Activated naive CD4-positive, alpha-beta T cell treated with anti-CD3 and anti-CD28 coated beads, Interleukin-2, amount 50 U/mL, for 72 hours (primary cell): ENCODE measurements at regions not wholly inside any gene's neighbourhood (a gene's known extent, or its start where the extent isn't known, plus 50 kb on each side); places are given as distances from the start of the nearest gene placed in this dataset.

Experiments
- ATAC-seq, 2 donors: fragments of 150-1000 bp; cut with Tn5 transposase; 2 replicates each; pipeline ENCODE4 v1.10.0; 2021; ENCODE audit warnings: mild to moderate bottlenecking in 2 of 2, moderate library complexity in 2 of 2
- DNase-seq, 2 donors: peaks; one replicate each; pipeline ENCODE4 v3.0.0; 2021 to 2022; ENCODE audit warnings: low spot score in 2 of 2
- H3K27ac Mint-ChIP-seq, 2 donors: one replicate each; pipeline ENCODE4 v1.8.0; 2022; ENCODE audit warnings: mild to moderate bottlenecking in 2 of 2, mixed read lengths in 2 of 2
- H3K36me3 Mint-ChIP-seq, 2 donors: one replicate each; pipeline ENCODE4 v1.8.0; 2022; ENCODE audit warnings: mixed read lengths in 2 of 2
- H3K9me3 Mint-ChIP-seq, 2 donors: one replicate each; pipeline ENCODE4 v1.8.0; 2022; ENCODE audit warnings: mixed read lengths in 2 of 2

DNA sequence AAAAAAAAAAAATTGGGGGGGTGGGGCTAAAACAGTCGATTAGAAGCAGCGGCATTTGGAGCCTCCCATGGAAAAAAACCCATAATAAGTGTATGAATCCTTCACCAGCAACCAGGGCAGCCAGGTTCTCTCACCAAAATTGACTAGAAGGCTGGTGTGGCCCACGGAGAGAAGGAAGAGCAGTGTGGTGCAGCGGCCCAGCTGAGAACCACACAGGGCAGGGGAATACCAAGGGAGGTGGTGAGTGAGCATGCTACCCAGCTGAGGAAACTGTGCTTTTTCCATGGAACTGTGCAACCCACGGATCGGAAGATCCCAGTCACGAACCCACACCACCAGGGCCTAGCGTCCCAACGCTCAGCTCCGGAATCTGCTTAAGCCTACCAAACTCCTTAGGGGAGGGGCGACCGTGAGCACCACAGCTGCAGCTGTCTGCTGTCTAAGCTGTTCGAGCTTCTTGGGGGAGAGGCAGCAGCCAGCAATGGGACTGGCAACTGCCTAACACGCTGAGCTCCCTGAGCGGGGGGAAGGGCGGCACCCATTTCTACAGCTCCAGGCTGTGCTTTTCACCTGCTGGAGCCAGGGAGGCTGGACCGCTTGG, 1037.2 kb upstream of the ACVR2A start:
- Mint-ChIP-seq H3K9me3 (peaks cover 19 to 24% of the 10 kb centered on the region in 2 donors), H3K27ac (no peak overlapping the region), H3K36me3 (peaks cover 0 to 6% of the 10 kb centered on the region in 2 donors)
- ATAC-seq: no peak
- DNase-seq: no peak

DNA sequence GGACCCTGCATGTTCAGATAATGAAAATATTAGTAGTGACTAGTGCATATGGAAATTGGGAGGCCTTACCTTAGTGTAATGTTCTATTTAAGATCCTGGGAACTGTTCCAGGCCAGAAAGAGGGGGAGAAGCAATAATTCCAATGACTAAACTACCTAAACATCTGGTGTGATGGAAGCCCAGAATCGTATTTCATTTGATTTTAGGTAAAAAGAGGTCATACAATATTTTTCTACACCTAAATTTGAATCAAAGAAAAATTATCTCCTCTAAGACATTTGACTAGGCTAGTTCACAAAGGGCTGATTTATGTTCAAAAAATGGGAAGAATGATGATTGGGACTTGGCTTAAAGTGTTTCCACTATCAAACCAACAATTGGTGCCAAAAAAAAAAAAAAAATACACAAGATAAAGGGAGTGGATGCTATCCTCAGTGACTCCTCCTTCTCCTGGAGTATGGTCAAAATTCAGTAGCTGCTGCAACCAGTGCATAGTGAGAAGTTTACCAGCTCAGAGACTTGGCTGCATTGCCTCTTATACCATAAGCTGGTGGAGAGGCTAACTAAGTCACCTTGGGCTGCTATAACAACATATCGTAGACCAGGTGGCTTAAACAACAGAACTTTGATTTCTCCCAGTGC, 1038.3 kb upstream of the ACVR2A start:
- peaks cover 13 to 17% of the 10 kb centered on the region in 2 donors for H3K9me3 Mint-ChIP-seq
- DNase-seq (no peak), ATAC-seq (no peak)
- no peak overlapping the region for H3K27ac Mint-ChIP-seq
- peaks cover 0 to 2% of the 10 kb centered on the region in 2 donors for H3K36me3 Mint-ChIP-seq

DNA sequence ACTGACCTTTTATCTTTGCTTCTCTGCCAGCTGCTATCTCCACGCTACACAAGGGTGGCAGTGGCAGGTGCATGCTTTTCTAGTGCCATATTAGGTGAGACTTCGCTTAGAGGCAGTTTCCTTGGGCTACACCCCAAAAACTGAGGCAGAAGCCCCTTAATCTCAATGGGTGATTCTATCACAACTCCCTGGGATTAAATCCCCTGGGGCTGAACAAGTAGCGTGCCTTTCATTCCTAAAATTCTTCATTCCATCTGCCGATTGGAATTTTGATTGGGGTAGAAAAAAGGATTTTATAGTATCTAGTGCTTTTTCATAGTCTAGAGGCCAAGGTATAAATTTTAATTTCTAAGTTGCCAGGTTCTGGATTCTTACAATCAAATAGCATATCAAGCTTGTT, 1040.5 kb upstream of the ACVR2A start:
- Mint-ChIP-seq H3K9me3 (peaks cover 8 to 9% of the 10 kb centered on the region in 2 donors), H3K36me3 (no peaks in the 10 kb centered on the region), H3K27ac (no peak overlapping the region)
- ATAC-seq: no peak
- DNase-seq: no peak

DNA sequence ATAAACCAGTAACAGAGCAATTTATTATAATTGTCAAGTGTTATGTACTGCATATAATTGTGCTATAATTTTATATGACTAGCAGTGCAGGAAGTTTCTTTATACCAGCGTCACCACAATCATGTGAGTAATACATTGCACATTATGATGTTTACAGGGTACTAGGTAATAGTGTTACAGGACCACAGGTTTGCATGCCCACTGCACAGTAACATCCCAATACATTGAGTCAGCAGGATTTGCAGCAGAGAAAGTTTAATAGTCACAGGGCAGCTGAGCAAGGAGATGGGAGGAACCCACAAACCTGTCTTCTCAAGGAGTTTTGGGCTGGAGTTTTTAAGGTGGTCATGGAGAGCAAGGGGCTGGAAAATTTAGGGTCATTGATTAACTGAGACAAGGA, 1042.9 kb upstream of the ACVR2A start:
- Mint-ChIP-seq H3K9me3 (peaks cover 0 to 4% of the 10 kb centered on the region in 2 donors), H3K27ac (no peak overlapping the region), H3K36me3 (no peaks in the 10 kb centered on the region)
- DNase-seq: no peak
- ATAC-seq: no peak

DNA sequence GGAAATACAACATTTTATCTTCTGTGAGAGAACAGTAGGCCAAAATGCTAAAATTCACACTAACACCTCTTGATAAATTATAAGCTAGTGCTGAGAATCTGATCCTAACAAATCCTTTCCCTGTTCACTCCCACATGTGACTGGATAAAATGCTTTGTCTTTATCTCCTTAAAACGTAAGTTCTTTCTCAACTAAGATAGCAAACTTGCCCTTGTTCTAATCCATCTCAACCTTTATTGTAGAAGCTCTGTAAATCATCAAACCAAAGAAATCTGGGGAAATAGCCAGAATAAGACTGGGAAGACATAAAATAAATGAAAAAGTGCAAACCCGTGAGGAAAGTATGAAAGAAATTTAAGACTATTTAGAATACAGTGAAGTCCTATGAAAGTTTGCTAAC, 1058.4 kb upstream of the ACVR2A start:
- DNase-seq (no peak), ATAC-seq (no peak)
- Mint-ChIP-seq H3K27ac (no peak overlapping the region), H3K9me3 (peaks cover 9 to 14% of the 10 kb centered on the region in 2 donors), H3K36me3 (peaks cover 0 to 9% of the 10 kb centered on the region in 2 donors)

DNA sequence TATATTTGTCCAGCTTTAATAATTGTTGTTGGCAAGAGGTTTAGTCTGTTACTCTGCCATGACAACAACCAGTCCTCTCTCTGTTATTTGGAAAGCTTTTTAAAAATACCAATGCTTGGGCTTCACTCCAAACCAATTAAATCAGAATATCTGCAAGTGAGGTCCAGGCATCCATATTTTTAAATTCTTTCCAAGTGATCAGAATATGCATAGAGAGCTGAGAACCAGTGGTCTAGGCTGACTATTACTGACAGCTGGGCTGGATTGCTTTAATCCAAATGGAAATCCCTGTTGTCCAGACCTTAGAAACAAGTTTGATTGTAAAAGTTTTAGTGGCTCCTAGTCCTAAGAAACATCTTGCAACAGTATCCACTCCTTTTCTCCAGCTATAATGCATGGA, 1059.7 kb upstream of the ACVR2A start:
- ATAC-seq (no peak), DNase-seq (no peak)
- H3K9me3 Mint-ChIP-seq: peaks cover 10% of the 10 kb centered on the region in 2 donors

DNA sequence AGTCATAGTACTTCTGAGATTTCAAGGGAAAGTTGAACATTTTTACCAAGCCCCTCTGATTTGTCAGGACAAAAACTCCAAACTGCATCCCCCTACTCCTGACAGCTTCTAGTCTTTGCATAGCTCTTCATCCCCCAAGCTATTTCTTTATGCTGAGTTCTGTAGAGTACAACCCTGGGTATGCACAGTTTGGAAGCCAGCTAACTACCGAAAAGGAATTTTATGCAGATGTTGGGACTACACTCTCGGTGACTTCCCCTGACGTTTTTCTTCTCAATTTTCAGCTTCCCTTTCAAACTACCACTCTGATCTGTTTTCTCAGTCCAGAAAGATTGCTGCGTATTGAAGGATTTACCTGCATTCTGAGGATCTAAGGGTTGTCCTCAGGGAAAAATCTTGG, 1060.2 kb upstream of the ACVR2A start:
- H3K27ac Mint-ChIP-seq: no peak overlapping the region
- no peak for ATAC-seq
- H3K9me3 Mint-ChIP-seq: peaks cover 11 to 13% of the 10 kb centered on the region in 2 donors
- peaks cover 0 to 5% of the 10 kb centered on the region in 2 donors for H3K36me3 Mint-ChIP-seq
- DNase-seq: no peak

More for the DNA sequence above, 1059.7 kb upstream of the ACVR2A start:
- Mint-ChIP-seq H3K27ac (no peak overlapping the region), H3K36me3 (peaks cover 0 to 5% of the 10 kb centered on the region in 2 donors)

DNA sequence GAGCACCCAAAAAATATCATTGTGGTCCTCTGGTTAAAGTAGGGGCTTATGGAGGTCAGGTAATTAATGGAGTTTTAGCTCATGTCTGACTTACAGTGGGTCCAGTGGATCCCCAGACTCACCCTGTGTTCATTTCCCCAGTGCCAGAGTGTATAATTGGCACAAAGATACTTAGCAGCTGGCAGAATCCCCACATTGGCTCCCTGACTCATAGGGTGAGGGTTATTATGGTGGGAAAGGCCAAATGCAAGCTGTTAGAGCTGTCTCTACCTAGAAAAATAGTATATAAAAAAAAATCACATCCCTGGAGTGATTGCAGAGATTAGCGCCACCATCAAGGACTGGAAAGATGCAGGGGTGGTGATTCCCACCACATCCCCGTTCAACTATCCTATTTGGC, 1067.6 kb upstream of the ACVR2A start:
- DNase-seq: no peak
- no peak for ATAC-seq
- Mint-ChIP-seq H3K27ac (no peak overlapping the region), H3K9me3 (peaks cover 4 to 12% of the 10 kb centered on the region in 2 donors), H3K36me3 (no peaks in the 10 kb centered on the region)

DNA sequence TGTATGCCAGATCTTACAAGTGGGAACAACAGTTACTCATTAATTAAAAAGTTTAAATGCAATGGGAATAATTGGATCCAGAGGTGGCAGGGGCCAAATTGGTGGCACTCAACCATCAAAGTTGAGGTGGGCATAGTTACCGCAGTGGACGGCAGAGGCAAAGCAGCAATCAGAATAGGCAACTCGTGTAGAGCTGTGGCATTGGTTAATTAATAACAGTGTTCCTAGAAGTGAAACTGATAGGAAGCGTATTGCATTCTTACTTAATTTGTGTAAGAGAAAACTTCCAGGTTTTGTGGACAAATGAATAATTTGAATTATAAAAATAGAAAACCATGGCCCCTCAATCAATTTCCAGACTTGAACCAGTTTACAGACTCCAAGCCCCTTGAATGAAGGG, 1068.2 kb upstream of the ACVR2A start:
- no peak overlapping the region for H3K27ac Mint-ChIP-seq
- H3K36me3 Mint-ChIP-seq: no peaks in the 10 kb centered on the region
- DNase-seq (no peak), ATAC-seq (no peak)
- peaks cover 4 to 12% of the 10 kb centered on the region in 2 donors for H3K9me3 Mint-ChIP-seq

DNA sequence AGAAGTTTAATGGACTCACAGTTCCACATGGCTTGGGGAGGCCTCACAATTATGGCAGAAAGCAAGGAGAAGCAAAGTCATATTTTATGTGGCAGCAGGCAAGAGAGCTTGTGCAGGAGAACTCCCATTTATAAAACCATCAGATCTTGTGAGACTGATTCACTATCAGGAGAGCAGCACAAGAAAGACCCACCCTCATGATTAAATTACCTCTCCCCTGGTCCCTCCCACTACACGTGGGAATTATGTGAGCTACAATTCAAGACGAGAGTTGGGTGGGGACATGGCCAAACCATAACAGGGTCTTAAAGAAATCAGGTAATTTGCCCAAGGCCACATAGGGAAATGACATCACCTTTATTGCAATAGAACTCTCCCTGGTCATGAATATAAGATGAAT, 1073.3 kb upstream of the ACVR2A start:
- ATAC-seq (no peak), DNase-seq (no peak)
- no peak overlapping the region for H3K27ac Mint-ChIP-seq
- no peaks in the 10 kb centered on the region for H3K36me3 Mint-ChIP-seq
- no peaks in the 10 kb centered on the region for H3K9me3 Mint-ChIP-seq

DNA sequence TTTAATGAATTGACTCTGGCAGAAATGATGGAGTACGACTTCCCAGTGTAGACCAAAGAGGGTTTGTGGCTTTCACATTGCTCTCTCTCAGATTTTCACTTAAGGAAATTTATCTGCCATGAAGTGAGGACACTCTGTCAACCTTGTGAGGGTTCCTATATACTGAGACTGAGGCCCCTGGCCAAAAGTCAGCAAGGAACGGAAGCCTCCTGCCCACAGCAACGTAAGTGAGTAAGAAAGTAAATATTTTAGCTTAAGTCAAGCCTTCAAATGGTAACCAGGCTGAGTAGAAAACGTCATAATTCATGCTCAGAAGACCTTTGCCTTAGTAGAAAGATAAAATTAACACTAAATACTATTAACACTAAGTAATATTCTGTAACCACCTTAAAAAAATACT, 1080.5 kb upstream of the ACVR2A start:
- ATAC-seq (no peak), DNase-seq (no peak)
- H3K9me3 Mint-ChIP-seq: peaks cover 0 to 7% of the 10 kb centered on the region in 2 donors
- H3K36me3 Mint-ChIP-seq: no peaks in the 10 kb centered on the region
- H3K27ac Mint-ChIP-seq: no peak overlapping the region

DNA sequence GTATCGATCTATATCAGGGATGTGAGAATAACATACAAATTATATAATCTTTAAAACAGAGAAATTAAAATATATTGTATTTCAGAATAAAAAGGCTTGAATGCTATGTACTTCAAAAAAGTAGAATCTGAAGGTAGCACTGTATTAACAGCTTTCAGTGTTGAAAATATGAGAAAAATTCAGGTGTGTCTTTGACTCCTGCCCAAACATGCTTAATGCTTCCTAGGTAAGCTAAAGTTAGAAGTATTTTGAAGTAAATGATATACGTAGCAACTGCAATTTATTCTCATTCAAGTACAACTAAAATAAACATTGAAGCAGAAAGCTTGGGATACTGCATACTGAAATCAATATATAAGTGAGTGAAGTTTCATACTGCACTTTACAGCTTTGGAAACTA, 1082.0 kb upstream of the ACVR2A start:
- no peak overlapping the region for H3K27ac Mint-ChIP-seq
- H3K9me3 Mint-ChIP-seq: peaks cover 0 to 7% of the 10 kb centered on the region in 2 donors
- no peaks in the 10 kb centered on the region for H3K36me3 Mint-ChIP-seq
- DNase-seq (no peak), ATAC-seq (no peak)

DNA sequence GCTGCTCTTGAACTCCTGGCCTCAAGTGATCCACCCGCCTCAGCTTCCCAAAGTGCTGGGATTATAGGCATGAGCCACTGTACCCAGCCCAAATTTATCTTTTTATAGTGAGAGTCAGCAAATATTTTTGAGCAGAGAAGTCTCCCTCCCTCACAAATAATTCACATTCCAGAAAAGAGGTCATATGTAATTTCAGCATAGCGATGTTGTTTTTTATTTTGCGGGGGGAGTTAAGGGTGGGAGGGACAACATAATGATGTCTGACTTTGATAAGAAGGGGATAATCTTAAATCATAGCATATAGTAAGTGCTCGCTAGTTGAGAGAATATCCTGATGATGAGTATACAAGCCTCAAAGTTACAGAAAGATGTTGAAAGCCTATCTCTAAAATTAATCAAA, 1090.2 kb upstream of the ACVR2A start:
- Mint-ChIP-seq H3K36me3 (no peaks in the 10 kb centered on the region), H3K27ac (no peak overlapping the region), H3K9me3 (peaks cover 5 to 9% of the 10 kb centered on the region in 2 donors)
- DNase-seq: no peak
- no peak for ATAC-seq

DNA sequence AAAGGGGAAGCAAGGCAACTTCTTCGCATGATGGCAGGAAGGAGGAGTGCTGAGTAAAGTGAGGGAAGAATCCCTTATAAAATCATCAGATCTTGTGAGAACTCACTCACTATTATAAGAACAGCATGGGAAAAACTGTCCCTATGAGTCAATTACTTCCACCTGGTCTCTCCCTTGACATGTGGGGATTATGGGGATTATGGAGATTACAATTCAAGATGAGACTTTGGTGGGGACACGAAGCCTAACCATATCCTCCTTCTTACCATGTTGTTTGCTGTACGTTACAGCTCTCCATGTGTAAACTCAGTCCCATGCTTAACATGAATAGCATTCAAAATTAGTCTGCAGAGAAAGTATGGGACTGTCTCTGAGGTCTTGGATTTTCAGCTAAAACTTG, 1096.8 kb upstream of the ACVR2A start:
- Mint-ChIP-seq H3K36me3 (no peaks in the 10 kb centered on the region), H3K9me3 (peaks cover 0 to 9% of the 10 kb centered on the region in 2 donors)
- DNase-seq: no peak

DNA sequence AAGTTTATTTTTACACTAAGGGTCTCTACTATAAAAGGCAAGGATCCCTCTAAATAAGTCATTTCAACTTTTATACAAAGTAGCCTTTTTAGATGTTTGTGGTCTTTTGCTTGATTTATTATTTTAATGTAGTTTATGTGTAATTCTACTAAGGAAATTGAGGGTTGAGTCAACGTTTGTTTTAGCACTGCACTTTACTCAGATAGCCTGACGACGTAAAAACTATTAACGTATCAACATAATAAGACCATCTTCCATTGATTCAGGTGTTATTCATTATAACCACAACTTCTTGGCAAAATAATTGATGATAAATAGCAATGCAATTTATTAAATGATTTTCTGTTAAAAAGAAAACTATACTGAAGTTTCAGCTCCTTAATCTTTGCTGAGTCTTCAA, 1103.6 kb upstream of the ACVR2A start:
- no peak for DNase-seq
- Mint-ChIP-seq H3K9me3 (no peaks in the 10 kb centered on the region), H3K27ac (no peak overlapping the region), H3K36me3 (no peaks in the 10 kb centered on the region)
- no peak for ATAC-seq

More for the DNA sequence above, 1096.8 kb upstream of the ACVR2A start:
- ATAC-seq: no peak
- no peak overlapping the region for H3K27ac Mint-ChIP-seq

DNA sequence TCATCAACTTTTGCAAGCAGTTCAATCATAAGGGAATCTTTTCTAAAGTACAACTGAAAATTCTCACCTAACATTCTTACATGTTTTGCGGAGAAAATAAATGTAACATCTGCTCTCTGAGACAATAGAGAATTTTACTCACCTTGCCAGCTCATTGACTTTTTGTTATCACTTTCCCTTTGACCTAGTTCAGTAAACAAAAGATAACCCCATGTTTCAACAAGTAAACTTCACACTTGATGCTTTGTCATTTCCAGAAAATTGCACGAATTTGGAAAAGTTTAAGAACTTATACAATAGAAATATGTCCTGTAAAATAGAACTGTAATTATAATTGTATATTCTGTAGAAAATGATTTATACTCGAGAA, 1110.0 kb upstream of the ACVR2A start:
- no peaks in the 10 kb centered on the region for H3K9me3 Mint-ChIP-seq
- no peak overlapping the region for H3K27ac Mint-ChIP-seq
- DNase-seq (no peak), ATAC-seq (no peak)
- no peaks in the 10 kb centered on the region for H3K36me3 Mint-ChIP-seq

DNA sequence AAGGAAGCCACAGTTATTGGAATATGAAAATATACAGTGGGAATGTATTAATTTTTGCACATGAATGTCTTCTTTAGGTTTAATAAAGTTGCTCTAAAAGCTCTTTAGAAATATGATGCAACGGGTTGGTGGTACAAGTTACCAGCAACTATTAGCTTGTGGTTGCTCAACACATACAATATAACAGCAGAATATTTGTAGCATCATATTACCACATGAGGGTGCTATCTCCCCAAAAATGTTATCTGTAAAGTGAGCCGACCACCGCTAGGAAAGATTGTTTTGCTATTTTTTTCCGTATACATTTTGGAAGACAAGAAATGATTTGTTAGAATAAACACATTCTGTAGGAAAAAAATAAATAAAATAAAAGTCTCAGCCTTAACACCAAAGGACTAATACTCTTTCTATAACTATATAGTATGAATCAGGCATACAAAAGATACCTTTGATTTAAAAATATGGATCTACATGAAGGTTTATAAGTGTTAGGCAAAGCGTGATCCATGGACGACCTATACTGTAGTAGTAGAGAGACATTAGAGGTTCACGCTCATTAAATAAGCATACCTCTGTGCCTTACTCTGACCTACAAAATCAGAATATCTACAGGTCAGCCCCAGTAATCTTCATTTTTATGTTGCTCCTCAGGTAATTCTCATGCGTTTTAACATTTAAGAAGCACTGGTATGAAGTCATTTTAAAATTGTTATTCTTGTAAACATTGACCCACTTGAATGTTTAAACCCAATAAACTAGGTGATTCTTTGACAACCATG, 1110.6 kb upstream of the ACVR2A start:
- no peaks in the 10 kb centered on the region for H3K9me3 Mint-ChIP-seq
- ATAC-seq (peak in 1 of 2 donors; percentile 48), DNase-seq (no peak)
- H3K36me3 Mint-ChIP-seq: no peaks in the 10 kb centered on the region
- no peak overlapping the region for H3K27ac Mint-ChIP-seq

DNA sequence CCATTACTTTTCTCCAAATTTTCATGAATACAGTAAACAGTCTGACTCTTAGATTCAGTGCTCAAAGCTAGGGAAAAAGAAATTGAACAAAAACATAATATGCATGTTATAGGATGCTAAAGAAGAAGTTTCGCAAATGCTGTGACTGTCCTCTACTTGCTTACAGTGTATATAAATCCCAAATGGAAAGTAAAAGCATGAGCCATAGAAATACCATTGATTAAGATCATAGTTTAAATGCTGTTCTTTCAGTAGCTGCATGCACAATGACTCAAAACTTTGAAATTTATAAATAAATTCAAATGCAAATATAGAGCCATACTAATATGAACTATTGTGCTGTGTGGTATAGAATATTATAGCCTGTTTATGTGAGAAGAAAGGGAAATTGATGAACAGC, 1113.9 kb upstream of the ACVR2A start:
- H3K27ac Mint-ChIP-seq: no peak overlapping the region
- H3K36me3 Mint-ChIP-seq: no peaks in the 10 kb centered on the region
- ATAC-seq (no peak), DNase-seq (no peak)
- no peaks in the 10 kb centered on the region for H3K9me3 Mint-ChIP-seq
